SK-N-SH treated with all-trans-retinoic acid at 6 μM for 48 hours (cell line): ENCODE measurements at regions not wholly inside any gene's neighbourhood (a gene's known extent, or its start where the extent isn't known, plus 50 kb on each side); places are given as distances from the start of the nearest gene placed in this dataset.

Experiments
- CREB5 ChIP-seq: fragments of 250-450 bp; sonication (Bioruptor Pico); IDR thresholded peaks from 2 replicates; pipeline ENCODE4 v1.5.1; 2020; ENCODE audit warnings: low read depth, mild to moderate bottlenecking, moderate library complexity
- CSDC2 ChIP-seq: fragments of 250-450 bp; sonication (Bioruptor Pico); IDR thresholded peaks from 2 replicates; pipeline ENCODE4 v1.5.0; 2020; ENCODE audit warnings: mild to moderate bottlenecking, moderate library complexity
- GLIS3 ChIP-seq: fragments of 250-450 bp; sonication (Bioruptor Pico); IDR thresholded peaks from 2 replicates; pipeline ENCODE4 v1.5.0; 2020; ENCODE audit warnings: mild to moderate bottlenecking, moderate library complexity
- ISL1 ChIP-seq: fragments of 250-450 bp; sonication (Bioruptor Pico); IDR thresholded peaks from 2 replicates; pipeline ENCODE4 v2.1.2; 2022; ENCODE audit warnings: mild to moderate bottlenecking, moderate library complexity
- PATZ1 ChIP-seq: fragments of 250-450 bp; sonication (Bioruptor Pico); IDR thresholded peaks from 2 replicates; pipeline ENCODE4 v1.8.0; 2020; ENCODE audit warnings: mild to moderate bottlenecking, moderate library complexity, borderline replicate concordance
- TOX ChIP-seq: fragments of 250-450 bp; sonication (Bioruptor Pico); IDR thresholded peaks from 2 replicates; pipeline ENCODE4 v1.8.0; 2021; ENCODE audit warnings: mild to moderate bottlenecking, moderate library complexity, borderline replicate concordance
- TSHZ2 ChIP-seq: fragments of 250-450 bp; sonication (Bioruptor Pico); IDR thresholded peaks from 2 replicates; pipeline ENCODE4 v1.5.0; 2020; ENCODE audit warnings: mild to moderate bottlenecking, moderate library complexity
- ZFP3 ChIP-seq: fragments of 250-450 bp; sonication (Bioruptor Pico); IDR thresholded peaks from 2 replicates; pipeline ENCODE4 v1.5.0; 2020; ENCODE audit warnings: mild to moderate bottlenecking, moderate library complexity

- TF ChIP-seq CSDC2 (CRISPR knock-in tag) (no peak), TOX (CRISPR knock-in tag) (no peak), CREB5 (CRISPR knock-in tag) (no peak), PATZ1 (CRISPR knock-in tag) (no peak), ISL1 (CRISPR knock-in tag) (no peak), TSHZ2 (no peak), GLIS3 (CRISPR knock-in tag) (no peak), ZFP3 (CRISPR knock-in tag) (no peak)
Measured at GRCh38 chr11:104432526-104432925, 268.6 kb upstream of the PDGFD start.
